Ascending aorta (tissue), 2 donors: ENCODE measurements at regions not wholly inside any gene's neighbourhood (a gene's known extent, or its start where the extent isn't known, plus 50 kb on each side); places are given as distances from the start of the nearest gene placed in this dataset.

Experiments used
- DNase-seq, 2 donors: peaks; one replicate each; pipeline ENCODE4 v3.0.0-alpha.2; 2019; ENCODE audit warnings: low spot score in 2 of 2
- H3K27ac ChIP-seq, 2 donors: fragments of 200-600 bp; sonication (generic); one replicate each; pipeline ENCODE4 v1.5.1; 2016 to 2017; ENCODE audit warnings: mild to moderate bottlenecking in 1 of 2
- H3K27me3 ChIP-seq: fragments of 200-600 bp; sonication (generic); one replicate; pipeline ENCODE4 v1.5.1; 2017
- H3K36me3 ChIP-seq, 2 donors: fragments of 200-600 bp; sonication (generic); one replicate each; pipeline ENCODE4 v1.5.1; 2016
- H3K4me1 ChIP-seq, 2 donors: fragments of 200-600 bp; sonication (generic); one replicate each; pipeline ENCODE4 v1.5.1; 2016 to 2017; ENCODE audit warnings: mild to moderate bottlenecking in 1 of 2
- H3K4me3 ChIP-seq, 2 donors: fragments of 200-600 bp; sonication (generic); one replicate each; pipeline ENCODE4 v1.5.1; 2016 to 2017; ENCODE audit warnings: mild to moderate bottlenecking in 1 of 2
- H3K9me3 ChIP-seq, 2 donors: fragments of 200-600 bp; sonication (generic); one replicate each; pipeline ENCODE4 v1.5.1; 2016
- CTCF ChIP-seq, 3 experiments: fragments of 200-600 bp in 2 of 3; fragments of 450-650 bp in 1 of 3; sonication (generic) in 2 of 3; IDR thresholded peaks; one replicate each; pipeline ENCODE4 v1.5.1; 2016 to 2019; ENCODE audit warnings: antibody characterized with exemption in 3 of 3, mild to moderate bottlenecking in 1 of 3, moderate library complexity in 1 of 3
- intact Hi-C: fragments of 100-400 bp; cut with DNase I; formaldehyde crosslinking; loops from one replicate; pipeline ENCODE4 v1.15.1; 2023

GRCh38 chr4:131251321-131251720 lies 1897.8 kb upstream of the PCDH10 start:
- no peak for TF ChIP-seq CTCF (IDR thresholded peaks at IDR 0.05)
- no peaks in the 10 kb centered on the region for H3K27me3 ChIP-seq
- H3K27ac ChIP-seq: no peak overlapping the region
- no peaks in the 10 kb centered on the region for H3K36me3 ChIP-seq
- H3K4me3 ChIP-seq: no peak overlapping the region
- no peaks in the 10 kb centered on the region for H3K9me3 ChIP-seq
- no peak for DNase-seq
- intact Hi-C loops: no loop called here
- H3K4me1 ChIP-seq: no peaks in the 10 kb centered on the region

- intact Hi-C loops: no loop called here
- Histone ChIP-seq H3K9me3 (no peaks in the 10 kb centered on the region), H3K4me1 (no peaks in the 10 kb centered on the region), H3K27me3 (no peaks in the 10 kb centered on the region), H3K27ac (no peak overlapping the region), H3K4me3 (no peak overlapping the region), H3K36me3 (no peaks in the 10 kb centered on the region)
- no peak for DNase-seq
- TF ChIP-seq CTCF (IDR thresholded peaks at IDR 0.05): no peak
Observed at GRCh38 chr4:131257241-131257640, 1891.9 kb upstream of the PCDH10 start.

- intact Hi-C loops: no loop called here
- Histone ChIP-seq H3K36me3 (no peaks in the 10 kb centered on the region), H3K4me1 (no peaks in the 10 kb centered on the region), H3K4me3 (no peak overlapping the region), H3K27me3 (no peaks in the 10 kb centered on the region), H3K27ac (no peak overlapping the region), H3K9me3 (no peaks in the 10 kb centered on the region)
- TF ChIP-seq CTCF (IDR thresholded peaks at IDR 0.05): no peak
- DNase-seq: no peak
Observed at GRCh38 chr4:131258361-131258760, 1890.7 kb upstream of the PCDH10 start.

- Histone ChIP-seq H3K4me3 (no peak overlapping the region), H3K36me3 (no peaks in the 10 kb centered on the region), H3K4me1 (no peaks in the 10 kb centered on the region), H3K27ac (no peak overlapping the region), H3K27me3 (no peaks in the 10 kb centered on the region), H3K9me3 (no peaks in the 10 kb centered on the region)
- no peak for DNase-seq
- TF ChIP-seq CTCF (IDR thresholded peaks at IDR 0.05): no peak
- intact Hi-C loops: no loop called here
Observed at GRCh38 chr4:131288441-131288840, 1860.7 kb upstream of the PCDH10 start.

GRCh38 chr4:131296192-131296591 lies 1852.9 kb upstream of the PCDH10 start:
- Histone ChIP-seq H3K36me3 (no peaks in the 10 kb centered on the region), H3K9me3 (no peaks in the 10 kb centered on the region), H3K27ac (no peak overlapping the region), H3K4me3 (no peak overlapping the region), H3K4me1 (no peaks in the 10 kb centered on the region), H3K27me3 (no peaks in the 10 kb centered on the region)
- no peak for TF ChIP-seq CTCF (IDR thresholded peaks at IDR 0.05)
- no peak for DNase-seq
- intact Hi-C loops: no loop called here

- Histone ChIP-seq H3K27ac (no peak overlapping the region), H3K36me3 (no peaks in the 10 kb centered on the region), H3K4me1 (no peaks in the 10 kb centered on the region), H3K27me3 (no peaks in the 10 kb centered on the region), H3K9me3 (no peaks in the 10 kb centered on the region), H3K4me3 (no peak overlapping the region)
- no peak for DNase-seq
- intact Hi-C loops: no loop called here
- TF ChIP-seq CTCF (IDR thresholded peaks at IDR 0.05): no peak
Observed at GRCh38 chr4:131302108-131302507, 1847.0 kb upstream of the PCDH10 start.
